ENCODE measurements at regions not wholly inside any gene's neighbourhood (a gene's known extent, or its start where the extent isn't known, plus 50 kb on each side); places are given as distances from the start of the nearest gene placed in this dataset.

- H3K9me3 ChIP-seq (ENCODE audit: control insufficient read depth, insufficient read depth, low read length) = no peaks in the 10 kb centered on the region
- TF ChIP-seq, protein P1, sequence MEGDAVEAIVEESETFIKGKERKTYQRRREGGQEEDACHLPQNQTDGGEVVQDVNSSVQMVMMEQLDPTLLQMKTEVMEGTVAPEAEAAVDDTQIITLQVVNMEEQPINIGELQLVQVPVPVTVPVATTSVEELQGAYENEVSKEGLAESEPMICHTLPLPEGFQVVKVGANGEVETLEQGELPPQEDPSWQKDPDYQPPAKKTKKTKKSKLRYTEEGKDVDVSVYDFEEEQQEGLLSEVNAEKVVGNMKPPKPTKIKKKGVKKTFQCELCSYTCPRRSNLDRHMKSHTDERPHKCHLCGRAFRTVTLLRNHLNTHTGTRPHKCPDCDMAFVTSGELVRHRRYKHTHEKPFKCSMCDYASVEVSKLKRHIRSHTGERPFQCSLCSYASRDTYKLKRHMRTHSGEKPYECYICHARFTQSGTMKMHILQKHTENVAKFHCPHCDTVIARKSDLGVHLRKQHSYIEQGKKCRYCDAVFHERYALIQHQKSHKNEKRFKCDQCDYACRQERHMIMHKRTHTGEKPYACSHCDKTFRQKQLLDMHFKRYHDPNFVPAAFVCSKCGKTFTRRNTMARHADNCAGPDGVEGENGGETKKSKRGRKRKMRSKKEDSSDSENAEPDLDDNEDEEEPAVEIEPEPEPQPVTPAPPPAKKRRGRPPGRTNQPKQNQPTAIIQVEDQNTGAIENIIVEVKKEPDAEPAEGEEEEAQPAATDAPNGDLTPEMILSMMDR (IDR thresholded peaks at IDR 0.05; ENCODE audit: low read depth, low read length, poor library complexity, severe bottlenecking) = no peak
- no peak for TF ChIP-seq EZH2phosphoT487 (IDR thresholded peaks at IDR 0.05; ENCODE audit: borderline replicate concordance, low read length)
- H3K27me3 ChIP-seq (ENCODE audit: control insufficient read depth, low read length) = peaks cover 13% of the 10 kb centered on the region; the same call in 1 of the 2 replicates
- H3K4me2 ChIP-seq (ENCODE audit: low read length) = no peak overlapping the region
- H4K20me1 ChIP-seq (ENCODE audit: control insufficient read depth, insufficient read depth, low read depth, low read length) = no peaks in the 10 kb centered on the region
- no peaks in the 10 kb centered on the region for H3F3A ChIP-seq (ENCODE audit: control insufficient read depth, insufficient read depth)
- no peak overlapping the region for H3K27ac ChIP-seq (ENCODE audit: low read depth, low read length)
- no peaks in the 10 kb centered on the region for H3K36me3 ChIP-seq (ENCODE audit: control insufficient read depth, low read length)
- no peaks in the 10 kb centered on the region for H3K79me2 ChIP-seq (ENCODE audit: control insufficient read depth, low read length)
- no peak overlapping the region for H3K4me3 ChIP-seq (ENCODE audit: low read length)
- no peaks in the 10 kb centered on the region for H3K9me2 ChIP-seq (replicated peaks; ENCODE audit: control insufficient read depth, low read length)
- H3K4me1 ChIP-seq (ENCODE audit: control insufficient read depth, low read length) = no peaks in the 10 kb centered on the region
Observed at GRCh38 chr9:38253200-38253599, 139.3 kb upstream of the ALDH1B1 start.

GRCh38 chr9:38251036-38251860 is 141.3 kb upstream of the ALDH1B1 start:
- no peaks in the 10 kb centered on the region for H3K9me3 ChIP-seq (ENCODE audit: control insufficient read depth, insufficient read depth, low read length)
- TF ChIP-seq EZH2phosphoT487 (IDR thresholded peaks at IDR 0.05; ENCODE audit: borderline replicate concordance, low read length) = no peak
- TF ChIP-seq, protein P1 (IDR thresholded peaks at IDR 0.05; ENCODE audit: low read depth, low read length, poor library complexity, severe bottlenecking) = no peak
- H3F3A ChIP-seq (ENCODE audit: control insufficient read depth, insufficient read depth) = no peaks in the 10 kb centered on the region
- H4K20me1 ChIP-seq (ENCODE audit: control insufficient read depth, insufficient read depth, low read depth, low read length) = no peaks in the 10 kb centered on the region
- H3K79me2 ChIP-seq (ENCODE audit: control insufficient read depth, low read length) = no peaks in the 10 kb centered on the region
- H3K4me3 ChIP-seq (ENCODE audit: low read length) = no peak overlapping the region
- H3K4me1 ChIP-seq (ENCODE audit: control insufficient read depth, low read length) = no peaks in the 10 kb centered on the region
- peaks cover 15% of the 10 kb centered on the region; the same call in 1 of the 2 replicates for H3K27me3 ChIP-seq (ENCODE audit: control insufficient read depth, low read length)
- H3K9me2 ChIP-seq (replicated peaks; ENCODE audit: control insufficient read depth, low read length) = no peaks in the 10 kb centered on the region
- H3K36me3 ChIP-seq (ENCODE audit: control insufficient read depth, low read length) = no peaks in the 10 kb centered on the region
- no peak overlapping the region for H3K4me2 ChIP-seq (ENCODE audit: low read length)
- no peak overlapping the region for H3K27ac ChIP-seq (ENCODE audit: low read depth, low read length)

DNA sequence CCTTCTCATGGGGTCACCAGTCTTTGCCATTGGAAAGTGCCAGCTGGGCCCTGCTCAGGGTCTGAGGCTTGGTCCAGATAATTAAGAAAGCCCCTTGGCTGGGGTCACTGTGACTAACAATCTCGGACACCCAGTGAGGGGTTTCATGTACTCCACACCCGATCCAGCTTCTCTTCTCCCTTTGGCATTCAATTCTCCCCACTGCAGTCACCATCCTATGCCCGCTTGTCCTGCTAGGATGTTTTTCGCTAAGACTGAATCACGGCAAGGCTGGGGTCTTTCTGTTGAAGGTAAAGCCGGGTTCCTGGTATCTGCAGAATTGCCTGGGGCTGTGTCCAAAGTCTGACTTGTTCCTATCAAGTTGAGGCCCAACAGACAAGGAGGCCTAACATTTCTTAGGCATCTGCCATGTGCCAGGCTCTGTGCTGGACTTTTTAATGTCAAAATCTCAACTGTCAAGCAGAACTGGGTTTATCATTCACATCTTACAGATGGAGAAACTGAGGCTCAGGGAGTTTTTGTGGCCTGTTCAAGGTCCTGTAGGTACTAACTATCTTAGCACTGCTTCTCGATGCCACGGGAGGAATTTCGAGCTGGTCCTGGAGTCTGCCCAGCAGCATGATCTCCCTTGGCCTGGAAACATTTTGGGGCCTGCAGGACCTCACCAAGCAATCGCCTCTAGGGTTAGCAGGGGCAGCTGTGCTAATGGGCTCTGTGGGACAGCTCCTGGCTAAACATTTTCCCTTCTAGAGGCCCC is 142.0 kb upstream of the ALDH1B1 start:
- H3K36me3 ChIP-seq (ENCODE audit: control insufficient read depth, low read length) = no peaks in the 10 kb centered on the region
- H3K4me1 ChIP-seq (ENCODE audit: control insufficient read depth, low read length) = no peaks in the 10 kb centered on the region
- H3K9me3 ChIP-seq (ENCODE audit: control insufficient read depth, insufficient read depth, low read length) = no peaks in the 10 kb centered on the region
- H3K4me3 ChIP-seq (ENCODE audit: low read length) = no peak overlapping the region
- H3F3A ChIP-seq (ENCODE audit: control insufficient read depth, insufficient read depth) = no peaks in the 10 kb centered on the region
- H3K9me2 ChIP-seq (replicated peaks; ENCODE audit: control insufficient read depth, low read length) = no peaks in the 10 kb centered on the region
- no peaks in the 10 kb centered on the region for H4K20me1 ChIP-seq (ENCODE audit: control insufficient read depth, insufficient read depth, low read depth, low read length)
- no peak overlapping the region for H3K27ac ChIP-seq (ENCODE audit: low read depth, low read length)
- TF ChIP-seq, protein P1 (IDR thresholded peaks at IDR 0.05; ENCODE audit: low read depth, low read length, poor library complexity, severe bottlenecking) = no peak
- TF ChIP-seq EZH2phosphoT487 (IDR thresholded peaks at IDR 0.05; ENCODE audit: borderline replicate concordance, low read length) = no peak
- H3K27me3 ChIP-seq (ENCODE audit: control insufficient read depth, low read length) = peaks cover 13% of the 10 kb centered on the region; the same call in 1 of the 2 replicates
- no peak overlapping the region for H3K4me2 ChIP-seq (ENCODE audit: low read length)
- no peaks in the 10 kb centered on the region for H3K79me2 ChIP-seq (ENCODE audit: control insufficient read depth, low read length)
